ENCODE measurements at regions not wholly inside any gene's neighbourhood (a gene's known extent, or its start where the extent isn't known, plus 50 kb on each side); places are given as distances from the start of the nearest gene placed in this dataset.

- TF ChIP-seq, protein P1, sequence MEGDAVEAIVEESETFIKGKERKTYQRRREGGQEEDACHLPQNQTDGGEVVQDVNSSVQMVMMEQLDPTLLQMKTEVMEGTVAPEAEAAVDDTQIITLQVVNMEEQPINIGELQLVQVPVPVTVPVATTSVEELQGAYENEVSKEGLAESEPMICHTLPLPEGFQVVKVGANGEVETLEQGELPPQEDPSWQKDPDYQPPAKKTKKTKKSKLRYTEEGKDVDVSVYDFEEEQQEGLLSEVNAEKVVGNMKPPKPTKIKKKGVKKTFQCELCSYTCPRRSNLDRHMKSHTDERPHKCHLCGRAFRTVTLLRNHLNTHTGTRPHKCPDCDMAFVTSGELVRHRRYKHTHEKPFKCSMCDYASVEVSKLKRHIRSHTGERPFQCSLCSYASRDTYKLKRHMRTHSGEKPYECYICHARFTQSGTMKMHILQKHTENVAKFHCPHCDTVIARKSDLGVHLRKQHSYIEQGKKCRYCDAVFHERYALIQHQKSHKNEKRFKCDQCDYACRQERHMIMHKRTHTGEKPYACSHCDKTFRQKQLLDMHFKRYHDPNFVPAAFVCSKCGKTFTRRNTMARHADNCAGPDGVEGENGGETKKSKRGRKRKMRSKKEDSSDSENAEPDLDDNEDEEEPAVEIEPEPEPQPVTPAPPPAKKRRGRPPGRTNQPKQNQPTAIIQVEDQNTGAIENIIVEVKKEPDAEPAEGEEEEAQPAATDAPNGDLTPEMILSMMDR (IDR thresholded peaks at IDR 0.05), result no peak
- TF ChIP-seq POLR2A (IDR thresholded peaks at IDR 0.05), result no peak
Observed at GRCh38 chr12:40502322-40502721, 189.9 kb upstream of the CNTN1 start.
